Thoracic aorta (tissue), 2 donors: ENCODE measurements at regions not wholly inside any gene's neighbourhood (a gene's known extent, or its start where the extent isn't known, plus 50 kb on each side); places are given as distances from the start of the nearest gene placed in this dataset.

Experiments
- ATAC-seq: fragments of 150-250 bp; one replicate; pipeline ENCODE4 v1.8.0; 2017; ENCODE audit warnings: low read depth; ENCODE audit not compliant: insufficient number of reproducible peaks, low FRiP score
- DNase-seq: peaks from one replicate; pipeline ENCODE4 v3.0.0-alpha.2; 2020; ENCODE audit warnings: low spot score
- H3K27ac ChIP-seq, 2 donors: fragments of 200-600 bp; sonication (generic); 1 replicate in 1 of 2; 2 replicates in 1 of 2; pipeline ENCODE4 v1.5.1; 2016; ENCODE audit warnings: mild to moderate bottlenecking in 2 of 2, moderate library complexity in 2 of 2
- H3K27me3 ChIP-seq: fragments of 200-600 bp; sonication (generic); replicated peaks from 2 replicates; pipeline ENCODE4 v1.6.0; 2016; ENCODE audit warnings: mild to moderate bottlenecking; ENCODE audit not compliant: insufficient read depth
- H3K36me3 ChIP-seq: fragments of 200-600 bp; sonication (generic); one replicate; pipeline ENCODE4 v1.5.1; 2016
- H3K4me1 ChIP-seq, 2 donors: fragments of 200-600 bp; sonication (generic); 1 replicate in 1 of 2; 2 replicates in 1 of 2; pipeline versions ENCODE4 v1.5.1 to v1.6.0; 2016; ENCODE audit warnings: low read depth in 2 of 2, mild to moderate bottlenecking in 1 of 2; ENCODE audit not compliant: control insufficient read depth in 1 of 2
- H3K4me3 ChIP-seq: fragments of 200-600 bp; sonication (generic); 2 replicates; pipeline ENCODE4 v1.5.1; 2016; ENCODE audit warnings: mild to moderate bottlenecking
- H3K9me3 ChIP-seq: fragments of 200-600 bp; sonication (generic); 2 replicates; pipeline ENCODE4 v1.5.1; 2016
- CTCF ChIP-seq: fragments of 200-600 bp; sonication (generic); IDR thresholded peaks from one replicate; pipeline ENCODE4 v1.5.1; 2019; ENCODE audit warnings: antibody characterized with exemption

DNA sequence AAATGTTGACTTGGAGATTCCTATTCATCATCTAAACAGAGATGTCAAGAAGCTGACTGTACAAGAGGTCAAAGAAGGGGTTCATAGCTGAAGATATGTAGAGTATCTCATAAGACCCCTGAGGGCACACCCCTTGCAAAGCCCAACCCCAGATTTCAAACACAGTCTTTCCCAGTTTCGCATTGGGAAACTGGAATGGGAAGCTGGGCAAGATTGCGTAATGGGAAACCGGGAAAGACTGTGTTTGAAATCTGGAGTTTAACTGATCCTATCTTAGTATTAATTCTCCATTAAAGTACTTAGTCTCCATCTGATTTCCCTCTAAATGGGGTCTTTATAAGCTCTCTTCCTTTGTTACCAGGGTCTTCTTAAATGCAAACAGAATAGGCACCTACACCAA lies 99.5 kb downstream of the FAM76B start:
- Histone ChIP-seq H3K9me3 (no peaks in the 10 kb centered on the region), H3K36me3 (no peaks in the 10 kb centered on the region), H3K27ac (no peak overlapping the region), H3K4me3 (no peak overlapping the region), H3K4me1 (peaks cover 2 to 3% of the 10 kb centered on the region in 2 donors), H3K27me3 (no peaks in the 10 kb centered on the region)
- no peak for TF ChIP-seq CTCF
- DNase-seq (no peak), ATAC-seq (no peak)

- no peak for TF ChIP-seq CTCF
- no peak overlapping the region for H3K27ac ChIP-seq
Observed at GRCh38 chr11:95688501-95689222, 100.9 kb downstream of the FAM76B start.

GRCh38 chr11:95688015-95688414 lies 101.6 kb downstream of the FAM76B start:
- no peak for DNase-seq

More at GRCh38 chr11:95688501-95689222, 100.9 kb downstream of the FAM76B start:
- Histone ChIP-seq H3K4me3 (no peak overlapping the region), H3K27me3 (no peaks in the 10 kb centered on the region), H3K4me1 (peaks cover 3 to 10% of the 10 kb centered on the region in 2 donors), H3K36me3 (no peaks in the 10 kb centered on the region), H3K9me3 (no peaks in the 10 kb centered on the region)
- DNase-seq (no peak), ATAC-seq (no peak)

GRCh38 chr11:95686265-95686664 lies 103.3 kb downstream of the FAM76B start:
- ATAC-seq (no peak), DNase-seq (no peak)
- Histone ChIP-seq H3K9me3 (no peaks in the 10 kb centered on the region), H3K36me3 (no peaks in the 10 kb centered on the region), H3K27me3 (no peaks in the 10 kb centered on the region), H3K4me3 (no peak overlapping the region), H3K4me1 (peaks cover under 1 to 10% of the 10 kb centered on the region in 2 donors), H3K27ac (no peak overlapping the region)
- TF ChIP-seq CTCF, result no peak

More at GRCh38 chr11:95688015-95688414, 101.6 kb downstream of the FAM76B start:
- H3K4me1 ChIP-seq, result peaks cover 3 to 10% of the 10 kb centered on the region in 2 donors
- no peaks in the 10 kb centered on the region for H3K27me3 ChIP-seq
- no peaks in the 10 kb centered on the region for H3K9me3 ChIP-seq
- H3K36me3 ChIP-seq, result no peaks in the 10 kb centered on the region
- no peak overlapping the region for H3K4me3 ChIP-seq
- no peak overlapping the region for H3K27ac ChIP-seq
- no peak for ATAC-seq
- no peak for TF ChIP-seq CTCF

GRCh38 chr11:95684701-95685100 lies 104.9 kb downstream of the FAM76B start:
- Histone ChIP-seq H3K9me3 (no peaks in the 10 kb centered on the region), H3K4me3 (no peak overlapping the region), H3K27me3 (no peaks in the 10 kb centered on the region), H3K36me3 (no peaks in the 10 kb centered on the region), H3K4me1 (peaks cover 8 to 25% of the 10 kb centered on the region in 2 donors), H3K27ac (no peak overlapping the region)
- no peak for ATAC-seq
- no peak for DNase-seq
- no peak for TF ChIP-seq CTCF
